Esophagus muscularis mucosa (tissue), 4 donors: ENCODE measurements at regions not wholly inside any gene's neighbourhood (a gene's known extent, or its start where the extent isn't known, plus 50 kb on each side); places are given as distances from the start of the nearest gene placed in this dataset.

Experiments used
- CTCF ChIP-seq, 3 experiments: fragments of 200-600 bp in 2 of 3; fragments of 450-650 bp in 1 of 3; sonication (generic) in 2 of 3; IDR thresholded peaks; one replicate each; pipeline ENCODE4 v1.5.1; 2017 to 2019; ENCODE audit warnings: antibody characterized with exemption in 3 of 3, mild to moderate bottlenecking in 2 of 3, moderate library complexity in 1 of 3
- EP300 ChIP-seq: sonication (generic); formaldehyde crosslinking; IDR thresholded peaks from one replicate; pipeline ENCODE4 v1.6.1; 2017; ENCODE audit warnings: antibody characterized with exemption
- POLR2A ChIP-seq: fragments of 450-650 bp; IDR thresholded peaks from one replicate; pipeline ENCODE4 v1.6.1; 2017; ENCODE audit warnings: antibody characterized with exemption, moderate library complexity, mild to moderate bottlenecking, low read depth
- POLR2AphosphoS5 ChIP-seq, 2 donors: sonication (generic); formaldehyde crosslinking; IDR thresholded peaks; one replicate each; pipeline ENCODE4 v1.6.1; 2017; ENCODE audit warnings: antibody characterized with exemption in 2 of 2

DNA sequence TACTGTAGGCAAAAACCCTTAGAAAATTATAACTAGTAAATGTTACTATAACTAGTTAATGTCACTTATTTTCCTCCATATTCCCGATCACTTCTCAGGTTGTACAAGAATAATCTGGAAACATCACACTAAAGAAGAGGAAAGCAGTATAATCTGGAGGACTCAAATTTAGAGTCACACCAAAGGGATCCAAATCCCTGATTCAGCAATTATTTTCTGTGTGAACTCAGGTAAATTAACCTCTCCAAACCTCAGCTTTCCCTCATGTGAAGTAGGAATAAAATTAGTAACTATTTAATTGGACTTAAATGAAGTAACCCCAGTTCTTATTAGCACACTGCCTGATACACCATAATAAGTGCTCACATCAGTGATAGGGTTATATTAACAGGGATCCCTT lies 170.1 kb upstream of the NECTIN3 start:
- TF ChIP-seq CTCF (IDR thresholded peaks at IDR 0.05) (no peak), POLR2A (no peak), POLR2AphosphoS5 (IDR thresholded peaks at IDR 0.05) (no peak), EP300 (no peak)
